OCI-LY1 (cell line): ENCODE measurements at regions not wholly inside any gene's neighbourhood (a gene's known extent, or its start where the extent isn't known, plus 50 kb on each side); places are given as distances from the start of the nearest gene placed in this dataset.

Source experiments
- CTCF ChIP-seq: fragments of 200-600 bp; sonication (generic), shearing (Covaris generic); IDR thresholded peaks from 2 replicates; pipeline ENCODE4 v1.5.1; 2017; ENCODE audit warnings: mild to moderate bottlenecking, antibody characterized with exemption, low read length, moderate library complexity, mixed read lengths
- EZH2 ChIP-seq: fragments of 200-600 bp; sonication (generic), shearing (Covaris generic); IDR thresholded peaks from 2 replicates; pipeline ENCODE4 v1.8.0; 2017; ENCODE audit warnings: borderline replicate concordance, mixed run types, mild to moderate bottlenecking, antibody characterized with exemption, low read length, moderate library complexity, mixed read lengths

GRCh38 chr1:102074874-102075273 is 78.1 kb upstream of the OLFM3 start:
- no peak for TF ChIP-seq EZH2
- no peak for TF ChIP-seq CTCF
